Tibial artery (tissue), 4 donors: ENCODE measurements at regions not wholly inside any gene's neighbourhood (a gene's known extent, or its start where the extent isn't known, plus 50 kb on each side); places are given as distances from the start of the nearest gene placed in this dataset.

Experiments used
- DNase-seq, 2 donors: peaks; one replicate each; pipeline ENCODE4 v3.0.0-alpha.2; 2019
- H3K27ac ChIP-seq, 2 donors: fragments of 200-600 bp; sonication (generic) in 1 of 2; 1 replicate in 1 of 2; 2 replicates in 1 of 2; pipeline ENCODE4 v1.5.1; 2018 to 2019; ENCODE audit warnings: mild to moderate bottlenecking in 1 of 2
- H3K27me3 ChIP-seq, 2 donors: fragments of 200-600 bp; sonication (generic) in 1 of 2; one replicate each; pipeline versions ENCODE4 v1.5.1 to v1.6.0; 2016 to 2019
- H3K36me3 ChIP-seq, 3 donors: fragments of 200-600 bp; sonication (generic) in 2 of 3; one replicate each; pipeline ENCODE4 v1.5.1; 2016 to 2019; ENCODE audit warnings: mild to moderate bottlenecking in 2 of 3
- H3K4me1 ChIP-seq, 4 donors: fragments of 200-600 bp; sonication (generic) in 2 of 4; 1 replicate in 3 of 4; 2 replicates in 1 of 4; pipeline ENCODE4 v1.5.1; 2016 to 2019
- H3K4me3 ChIP-seq, 2 donors: fragments of 200-600 bp; sonication (generic) in 1 of 2; 1 replicate in 1 of 2; 2 replicates in 1 of 2; pipeline ENCODE4 v1.5.1; 2018 to 2019; ENCODE audit warnings: mild to moderate bottlenecking in 2 of 2
- H3K9me3 ChIP-seq, 3 donors: fragments of 200-600 bp; sonication (generic) in 1 of 3; one replicate each; pipeline ENCODE4 v1.5.1; 2016 to 2019
- intact Hi-C: fragments of 100-400 bp; cut with DNase I; formaldehyde crosslinking; loops from one replicate; pipeline ENCODE4 v1.15.0; 2023; ENCODE audit warnings: low total_unique reads
- TF ChIP-seq, protein P1 (sequence below), 2 experiments: fragments of 200-600 bp in 1 of 2; fragments of 450-650 bp in 1 of 2; IDR thresholded peaks; one replicate each; pipeline ENCODE4 v1.5.1; 2017 to 2019; ENCODE audit warnings: antibody characterized with exemption in 2 of 2, mild to moderate bottlenecking in 1 of 2, moderate library complexity in 1 of 2

DNA sequence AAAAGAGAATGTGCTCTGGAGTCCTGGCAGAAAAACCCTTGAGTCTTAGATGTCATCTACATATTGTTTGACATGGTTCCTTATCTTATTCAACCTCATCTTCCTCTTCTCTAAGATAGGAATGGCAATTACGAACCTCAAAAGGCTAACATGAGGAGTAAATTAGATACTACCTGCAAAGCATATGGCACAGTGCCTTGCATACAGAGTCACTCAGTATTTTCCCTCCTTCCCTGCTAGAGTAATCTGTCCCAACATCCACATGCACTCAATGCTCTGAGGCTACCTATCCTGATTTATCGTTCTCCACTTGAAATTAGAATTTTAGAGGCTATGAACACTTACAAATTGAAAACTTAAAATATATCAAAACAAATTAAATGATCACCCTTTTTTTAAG is 386.7 kb downstream of the RSL24D1 start:
- peaks cover 0 to 6% (median 0%) of the 10 kb centered on the region in 4 donors for H3K4me1 ChIP-seq
- no peak for DNase-seq
- no peak overlapping the region for H3K27ac ChIP-seq
- H3K27me3 ChIP-seq, result no peaks in the 10 kb centered on the region
- no peak overlapping the region for H3K4me3 ChIP-seq
- H3K36me3 ChIP-seq, result no peaks in the 10 kb centered on the region
- TF ChIP-seq, protein P1, sequence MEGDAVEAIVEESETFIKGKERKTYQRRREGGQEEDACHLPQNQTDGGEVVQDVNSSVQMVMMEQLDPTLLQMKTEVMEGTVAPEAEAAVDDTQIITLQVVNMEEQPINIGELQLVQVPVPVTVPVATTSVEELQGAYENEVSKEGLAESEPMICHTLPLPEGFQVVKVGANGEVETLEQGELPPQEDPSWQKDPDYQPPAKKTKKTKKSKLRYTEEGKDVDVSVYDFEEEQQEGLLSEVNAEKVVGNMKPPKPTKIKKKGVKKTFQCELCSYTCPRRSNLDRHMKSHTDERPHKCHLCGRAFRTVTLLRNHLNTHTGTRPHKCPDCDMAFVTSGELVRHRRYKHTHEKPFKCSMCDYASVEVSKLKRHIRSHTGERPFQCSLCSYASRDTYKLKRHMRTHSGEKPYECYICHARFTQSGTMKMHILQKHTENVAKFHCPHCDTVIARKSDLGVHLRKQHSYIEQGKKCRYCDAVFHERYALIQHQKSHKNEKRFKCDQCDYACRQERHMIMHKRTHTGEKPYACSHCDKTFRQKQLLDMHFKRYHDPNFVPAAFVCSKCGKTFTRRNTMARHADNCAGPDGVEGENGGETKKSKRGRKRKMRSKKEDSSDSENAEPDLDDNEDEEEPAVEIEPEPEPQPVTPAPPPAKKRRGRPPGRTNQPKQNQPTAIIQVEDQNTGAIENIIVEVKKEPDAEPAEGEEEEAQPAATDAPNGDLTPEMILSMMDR (IDR thresholded peaks at IDR 0.05), result no peak
- H3K9me3 ChIP-seq, result peaks cover 0 to 14% (median 0%) of the 10 kb centered on the region in 3 donors
- intact Hi-C loops, result no loop called here

GRCh38 chr15:54808321-54808720 is 388.4 kb downstream of the RSL24D1 start:
- Histone ChIP-seq H3K27me3 (no peaks in the 10 kb centered on the region), H3K27ac (no peak overlapping the region), H3K4me1 (peaks cover 0 to 6% (median 0%) of the 10 kb centered on the region in 4 donors), H3K36me3 (no peaks in the 10 kb centered on the region), H3K9me3 (peaks cover 0 to 1% (median 0%) of the 10 kb centered on the region in 3 donors), H3K4me3 (no peak overlapping the region)
- intact Hi-C loops, result no loop called here
- TF ChIP-seq, protein P1 (IDR thresholded peaks at IDR 0.05), result no peak
- no peak for DNase-seq

DNA sequence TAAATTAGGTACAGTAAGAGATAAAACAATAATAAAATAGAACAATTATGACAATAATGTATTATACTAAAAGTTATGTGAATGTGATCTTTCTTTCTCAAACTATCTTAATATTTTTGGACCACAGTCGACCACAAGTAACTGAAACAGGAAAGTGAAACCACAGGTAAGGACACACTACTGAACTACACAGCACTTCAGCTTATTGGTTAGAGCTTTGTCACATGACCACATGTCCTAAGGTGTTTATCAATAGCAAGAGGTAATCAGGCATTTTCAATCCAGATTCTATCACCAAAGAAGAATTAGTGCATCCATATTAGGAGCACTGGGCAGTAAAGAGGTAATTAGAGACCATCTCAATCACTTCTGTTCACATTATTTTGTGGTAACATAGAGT is 392.8 kb downstream of the RSL24D1 start:
- Histone ChIP-seq H3K27ac (no peak overlapping the region), H3K36me3 (no peaks in the 10 kb centered on the region), H3K4me3 (no peak overlapping the region), H3K4me1 (peaks cover 0 to 2% (median 0%) of the 10 kb centered on the region in 4 donors), H3K27me3 (no peaks in the 10 kb centered on the region), H3K9me3 (no peaks in the 10 kb centered on the region)
- intact Hi-C loops, result no loop called here
- TF ChIP-seq, protein P1 (IDR thresholded peaks at IDR 0.05), result no peak
- no peak for DNase-seq

GRCh38 chr15:54803134-54803808 is 393.5 kb downstream of the RSL24D1 start:
- Histone ChIP-seq H3K27ac (no peak overlapping the region), H3K36me3 (no peaks in the 10 kb centered on the region), H3K4me1 (no peaks in the 10 kb centered on the region), H3K9me3 (no peaks in the 10 kb centered on the region), H3K27me3 (no peaks in the 10 kb centered on the region), H3K4me3 (no peak overlapping the region)
- no peak for DNase-seq
- intact Hi-C loops, result no loop called here
- TF ChIP-seq, protein P1 (IDR thresholded peaks at IDR 0.05), result no peak

- no peak for DNase-seq
- Histone ChIP-seq H3K27ac (no peak overlapping the region), H3K9me3 (no peaks in the 10 kb centered on the region), H3K36me3 (no peaks in the 10 kb centered on the region), H3K4me1 (peaks cover 0 to 27% (median 3%) of the 10 kb centered on the region in 4 donors), H3K27me3 (no peaks in the 10 kb centered on the region), H3K4me3 (no peak overlapping the region)
- intact Hi-C loops, result no loop called here
- TF ChIP-seq, protein P1 (IDR thresholded peaks at IDR 0.05), result no peak
Observed at GRCh38 chr15:54792526-54792925, 404.2 kb downstream of the RSL24D1 start.
